ENCODE measurements at regions not wholly inside any gene's neighbourhood (a gene's known extent, or its start where the extent isn't known, plus 50 kb on each side); places are given as distances from the start of the nearest gene placed in this dataset.
"Not testable (repeated sequence)": the region's sequence is repeated elsewhere in the genome, so short reads cannot be mapped to it uniquely, and the experiment has no call there.

GRCh38 chr1:163571950-163572349 is 250.2 kb downstream of the NUF2 start:
- no peak for DNase-seq (ENCODE audit: low read depth in 2 of 2)

GRCh38 chr1:163574119-163574518 is 252.4 kb downstream of the NUF2 start:
- DNase-seq (ENCODE audit: low read depth in 2 of 2): no peak

- no peak for DNase-seq (ENCODE audit: low read depth in 2 of 2)
Observed at GRCh38 chr1:163580926-163581325, 259.2 kb downstream of the NUF2 start.

GRCh38 chr1:163583661-163584181 is 262.0 kb downstream of the NUF2 start:
- DNase-seq (ENCODE audit: low read depth in 2 of 2): peak in 1 of 2 donors; percentile 38

- DNase-seq (ENCODE audit: low read depth in 2 of 2): no peak
Observed at GRCh38 chr1:163585796-163586195, 264.0 kb downstream of the NUF2 start.

DNA sequence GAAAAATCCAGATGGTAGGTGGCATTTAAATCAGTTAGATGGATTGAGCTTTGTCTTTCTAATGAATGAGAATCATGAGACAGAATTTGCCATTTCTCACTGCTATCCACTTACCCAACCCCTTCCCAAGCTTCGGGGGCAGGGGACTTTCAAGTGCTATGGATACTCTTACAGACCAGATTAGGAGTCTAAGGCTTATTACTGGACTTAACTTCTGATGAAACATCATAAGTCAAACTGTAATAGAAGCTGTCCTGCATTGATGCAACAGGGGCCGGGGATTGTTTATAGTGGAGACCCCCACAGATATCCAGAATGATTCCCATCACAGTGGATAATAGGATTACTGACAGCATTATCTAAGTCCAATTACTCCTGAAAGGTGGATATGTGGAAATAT is 267.0 kb downstream of the NUF2 start:
- no peak for DNase-seq (ENCODE audit: low read depth in 2 of 2)

GRCh38 chr1:163589735-163590134 is 268.0 kb downstream of the NUF2 start:
- no peak for DNase-seq (ENCODE audit: low read depth in 2 of 2)

- DNase-seq (ENCODE audit: low read depth in 2 of 2): not testable (repeated sequence)
Observed at GRCh38 chr1:163591131-163591530, 269.4 kb downstream of the NUF2 start.

GRCh38 chr1:163592623-163593022 is 270.9 kb downstream of the NUF2 start:
- not testable (repeated sequence) for DNase-seq (ENCODE audit: low read depth in 2 of 2)

GRCh38 chr1:163596106-163596505 is 274.4 kb downstream of the NUF2 start:
- not testable (repeated sequence) for DNase-seq (ENCODE audit: low read depth in 2 of 2)

- no peak for DNase-seq (ENCODE audit: low read depth in 2 of 2)
Observed at GRCh38 chr1:163596541-163597258, 274.9 kb downstream of the NUF2 start.

GRCh38 chr1:163604321-163604720 is 282.6 kb downstream of the NUF2 start:
- DNase-seq (ENCODE audit: low read depth in 2 of 2): no peak

- no peak for DNase-seq (ENCODE audit: low read depth in 2 of 2)
Observed at GRCh38 chr1:163604896-163605295, 283.1 kb downstream of the NUF2 start.

DNA sequence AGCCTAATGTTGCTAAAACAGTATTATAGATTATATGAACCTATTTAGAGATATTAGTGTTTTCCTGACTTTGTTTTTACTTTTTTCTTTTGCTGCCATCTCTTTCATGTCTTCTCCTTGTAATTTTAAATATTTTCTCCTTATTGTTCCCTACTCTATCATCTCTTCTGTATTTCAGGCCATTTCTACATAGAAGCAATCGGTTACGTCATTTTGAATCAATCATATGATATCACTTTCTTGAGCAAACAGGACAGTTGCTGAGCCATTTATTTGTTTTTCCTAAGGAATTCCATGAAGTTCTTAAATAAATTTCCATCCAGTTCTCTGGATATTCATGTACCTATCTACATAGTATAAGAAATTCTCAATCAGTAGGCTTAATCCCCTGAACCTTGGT is 287.2 kb downstream of the NUF2 start:
- no peak for DNase-seq (ENCODE audit: low read depth in 2 of 2)

GRCh38 chr1:163609858-163610257 is 288.1 kb downstream of the NUF2 start:
- DNase-seq (ENCODE audit: low read depth in 2 of 2): no peak

- DNase-seq (ENCODE audit: low read depth in 2 of 2): no peak
Observed at GRCh38 chr1:163610486-163610885, 288.7 kb downstream of the NUF2 start.

DNA sequence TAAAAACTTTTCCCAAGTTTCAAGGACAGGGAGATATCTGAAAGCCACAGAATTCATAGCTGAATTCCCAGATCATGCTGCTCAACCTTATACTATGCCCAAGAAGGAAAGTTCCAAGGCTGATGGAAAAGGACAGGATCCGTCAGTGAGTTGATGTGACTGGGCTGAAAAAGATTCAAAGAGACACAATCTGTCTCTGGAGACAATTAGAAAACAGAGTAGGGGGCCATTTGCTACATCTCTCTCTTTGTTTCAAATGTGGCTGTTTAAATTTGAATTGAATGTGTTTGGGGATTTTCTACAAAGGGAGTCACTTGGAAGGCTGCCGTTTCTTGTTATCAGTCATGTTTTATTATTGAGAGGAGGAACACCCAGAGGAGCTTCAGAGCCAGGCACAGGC is 292.6 kb downstream of the NUF2 start:
- DNase-seq (ENCODE audit: low read depth in 2 of 2): no peak

GRCh38 chr1:163628034-163628773 is 306.4 kb downstream of the NUF2 start:
- no peak for DNase-seq (ENCODE audit: low read depth in 2 of 2)

DNA sequence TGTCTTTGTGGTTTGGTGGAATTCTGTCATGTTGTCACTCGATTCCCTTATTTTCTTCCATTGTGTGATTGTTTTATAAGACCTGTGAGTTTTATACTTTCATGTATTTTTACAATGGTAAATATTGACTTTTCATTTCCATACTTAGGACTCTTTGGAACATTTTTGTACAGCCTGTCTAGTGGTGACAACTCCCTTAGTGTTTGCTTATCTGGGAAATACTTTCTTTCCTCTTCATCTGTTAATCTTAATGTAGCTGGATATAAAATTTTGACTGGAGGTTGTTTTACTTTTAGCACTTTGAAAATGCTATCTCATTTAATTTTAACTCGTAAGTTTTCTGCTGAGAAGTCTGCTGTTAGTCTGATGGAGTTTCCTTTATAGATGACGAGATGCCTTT is 310.5 kb downstream of the NUF2 start:
- no peak for DNase-seq (ENCODE audit: low read depth in 2 of 2)

DNA sequence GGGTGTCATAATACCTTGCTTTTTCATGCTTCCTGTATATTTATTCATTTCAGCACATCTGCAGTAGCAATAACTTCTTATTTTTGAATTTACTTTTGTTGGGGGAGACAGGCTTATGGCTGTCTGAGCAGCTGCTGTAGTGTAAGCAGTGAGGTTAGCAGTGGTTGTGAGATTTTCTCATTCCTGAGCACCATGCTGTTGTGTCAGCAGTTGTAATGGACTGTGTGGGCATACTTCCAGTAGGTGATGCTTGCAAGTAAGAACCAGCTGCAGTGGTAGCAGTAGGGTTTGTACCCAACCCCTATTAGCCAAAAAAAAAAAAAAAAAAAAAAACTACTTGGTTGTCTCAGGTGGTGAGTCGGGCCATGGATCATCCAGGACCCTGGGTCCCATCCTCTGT is 311.6 kb downstream of the NUF2 start:
- DNase-seq (ENCODE audit: low read depth in 2 of 2): no peak

DNA sequence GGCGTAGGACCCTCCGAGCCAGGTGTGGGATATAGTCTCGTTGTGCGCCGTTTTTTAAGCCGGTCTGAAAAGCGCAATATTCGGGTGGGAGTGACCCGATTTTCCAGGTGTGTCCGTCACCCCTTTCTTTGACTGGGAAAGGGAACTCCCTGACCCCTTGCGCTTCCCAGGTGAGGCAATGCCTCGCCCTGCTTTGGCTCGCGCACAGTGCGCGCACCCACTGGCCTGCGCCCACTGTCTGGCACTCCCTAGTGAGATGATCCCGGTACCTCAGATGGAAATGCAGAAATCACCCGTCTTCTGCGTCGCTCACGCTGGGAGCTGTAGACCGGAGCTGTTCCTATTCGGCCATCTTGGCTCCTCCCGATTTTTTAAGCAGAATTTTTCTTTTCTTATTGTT is 323.9 kb downstream of the NUF2 start:
- not testable (repeated sequence) for DNase-seq (ENCODE audit: low read depth in 2 of 2)

DNA sequence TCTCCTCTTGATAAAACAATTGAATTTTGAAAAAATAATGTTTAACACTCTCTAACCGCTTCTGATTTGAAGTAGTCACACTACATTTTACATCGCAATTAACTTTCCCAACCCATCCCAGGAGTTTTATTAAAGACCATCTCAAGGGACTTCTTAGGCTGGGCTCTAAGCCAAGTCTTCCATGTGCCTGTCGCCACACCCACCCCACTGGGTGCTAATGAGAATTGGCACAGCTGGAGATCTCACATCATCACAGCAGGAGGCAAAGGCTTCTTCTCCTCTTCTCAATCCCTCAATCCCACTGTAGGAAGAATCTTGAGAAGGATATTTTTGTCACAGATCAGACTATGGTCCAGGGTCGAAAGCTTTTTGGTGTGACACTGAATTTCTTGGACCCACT is 328.9 kb downstream of the NUF2 start:
- no peak for DNase-seq (ENCODE audit: low read depth in 2 of 2)

GRCh38 chr1:163652441-163652840 is 330.7 kb downstream of the NUF2 start:
- no peak for DNase-seq (ENCODE audit: low read depth in 2 of 2)

All from lung microvascular endothelial cell (primary cell).